Urinary bladder (tissue), 3 donors: ENCODE measurements at regions not wholly inside any gene's neighbourhood (a gene's known extent, or its start where the extent isn't known, plus 50 kb on each side); places are given as distances from the start of the nearest gene placed in this dataset.

ENCODE experiments used
- DNase-seq: peaks from one replicate; pipeline ENCODE4 v3.0.0-alpha.2; 2015; ENCODE audit errors: extremely low spot score
- H3K27ac ChIP-seq: one replicate; pipeline ENCODE4 v1.5.1; 2013; ENCODE audit warnings: low read depth, mild to moderate bottlenecking, moderate library complexity
- H3K36me3 ChIP-seq: one replicate; pipeline ENCODE4 v1.6.1; 2013; ENCODE audit warnings: mild to moderate bottlenecking, moderate library complexity; ENCODE audit not compliant: insufficient read depth
- H3K4me1 ChIP-seq: one replicate; pipeline ENCODE4 v1.6.1; 2013; ENCODE audit warnings: mild to moderate bottlenecking, moderate library complexity; ENCODE audit not compliant: insufficient read depth
- H3K4me3 ChIP-seq: one replicate; pipeline ENCODE4 v1.5.1; 2013; ENCODE audit warnings: low read depth, low read length
- WGBS: extraction: QIAGEN DNeasy Blood & Tissue Kit; methylation state at CpG from one replicate; pipeline ENCODE4 v1.1.7; 2013; 5-methylcytosine and 5-hydroxymethylcytosine counted together
- donor health status: healthy with polysubstance abuse.
- donor health status: healthy.

GRCh38 chr3:83913381-83913780 is 1045.4 kb upstream of the CADM2 start:
- no peaks in the 10 kb centered on the region for H3K36me3 ChIP-seq
- no peak overlapping the region for H3K27ac ChIP-seq
- no peak for DNase-seq
- H3K4me1 ChIP-seq = no peaks in the 10 kb centered on the region
- H3K4me3 ChIP-seq = no peak overlapping the region
- WGBS = 63% methylated on average over 4 of the region's 4 CpGs

GRCh38 chr3:83926291-83926690 is 1032.5 kb upstream of the CADM2 start:
- no peak for DNase-seq
- H3K27ac ChIP-seq = no peak overlapping the region
- H3K4me3 ChIP-seq = no peak overlapping the region
- H3K4me1 ChIP-seq = no peaks in the 10 kb centered on the region
- H3K36me3 ChIP-seq = no peaks in the 10 kb centered on the region
- WGBS = 77% methylated on average over 4 of the region's 4 CpGs

GRCh38 chr3:83928391-83928790 is 1030.4 kb upstream of the CADM2 start:
- H3K27ac ChIP-seq = no peak overlapping the region
- WGBS = 68% methylated on average over 3 of the region's 3 CpGs
- no peak for DNase-seq
- H3K36me3 ChIP-seq = no peaks in the 10 kb centered on the region
- H3K4me3 ChIP-seq = no peak overlapping the region
- H3K4me1 ChIP-seq = no peaks in the 10 kb centered on the region

GRCh38 chr3:83928903-83929302 is 1029.9 kb upstream of the CADM2 start:
- no peak for DNase-seq
- WGBS = 77% methylated on average over 2 of the region's 2 CpGs
- no peak overlapping the region for H3K27ac ChIP-seq
- no peaks in the 10 kb centered on the region for H3K36me3 ChIP-seq
- H3K4me1 ChIP-seq = no peaks in the 10 kb centered on the region
- no peak overlapping the region for H3K4me3 ChIP-seq

GRCh38 chr3:83934192-83935021 is 1024.4 kb upstream of the CADM2 start:
- Histone ChIP-seq H3K27ac (no peak overlapping the region), H3K4me1 (no peaks in the 10 kb centered on the region), H3K36me3 (no peaks in the 10 kb centered on the region), H3K4me3 (no peak overlapping the region)
- 74% methylated on average over 4 of the region's 4 CpGs for WGBS
- peak; percentile 28 for DNase-seq

- no peaks in the 10 kb centered on the region for H3K4me1 ChIP-seq
- H3K27ac ChIP-seq = no peak overlapping the region
- no peak for DNase-seq
- no peaks in the 10 kb centered on the region for H3K36me3 ChIP-seq
- 69% methylated on average over 2 of the region's 2 CpGs for WGBS
- H3K4me3 ChIP-seq = no peak overlapping the region
These were observed 1020.3 kb upstream of the CADM2 start for GRCh38 chr3:83938491-83938890.

GRCh38 chr3:83941990-83942745 is 1016.6 kb upstream of the CADM2 start:
- DNase-seq = no peak
- 74% methylated on average over 11 of the region's 11 CpGs for WGBS
- H3K27ac ChIP-seq = no peak overlapping the region
- no peaks in the 10 kb centered on the region for H3K4me1 ChIP-seq
- no peaks in the 10 kb centered on the region for H3K36me3 ChIP-seq
- H3K4me3 ChIP-seq = no peak overlapping the region

GRCh38 chr3:83946049-83946448 is 1012.7 kb upstream of the CADM2 start:
- no peaks in the 10 kb centered on the region for H3K4me1 ChIP-seq
- DNase-seq = no peak
- no peaks in the 10 kb centered on the region for H3K36me3 ChIP-seq
- H3K4me3 ChIP-seq = no peak overlapping the region
- no peak overlapping the region for H3K27ac ChIP-seq

- H3K4me1 ChIP-seq = no peaks in the 10 kb centered on the region
- 37% methylated on average over 4 of the region's 4 CpGs for WGBS
- H3K36me3 ChIP-seq = no peaks in the 10 kb centered on the region
- H3K27ac ChIP-seq = no peak overlapping the region
- no peak for DNase-seq
- no peak overlapping the region for H3K4me3 ChIP-seq
These were observed 1012.2 kb upstream of the CADM2 start for GRCh38 chr3:83946554-83946953.

GRCh38 chr3:83948771-83949170 is 1010.0 kb upstream of the CADM2 start:
- DNase-seq = no peak
- no peaks in the 10 kb centered on the region for H3K4me1 ChIP-seq
- H3K4me3 ChIP-seq = no peak overlapping the region
- no peaks in the 10 kb centered on the region for H3K36me3 ChIP-seq
- H3K27ac ChIP-seq = no peak overlapping the region
- WGBS = 66% methylated on average over 1 of the region's 1 CpG

- Histone ChIP-seq H3K4me1 (no peaks in the 10 kb centered on the region), H3K4me3 (no peak overlapping the region), H3K36me3 (no peaks in the 10 kb centered on the region), H3K27ac (no peak overlapping the region)
- 69% methylated on average over 3 of the region's 3 CpGs for WGBS
- no peak for DNase-seq
These were observed 1005.2 kb upstream of the CADM2 start for GRCh38 chr3:83953417-83954089.

- Histone ChIP-seq H3K4me3 (no peak overlapping the region), H3K36me3 (no peaks in the 10 kb centered on the region), H3K4me1 (no peaks in the 10 kb centered on the region), H3K27ac (no peak overlapping the region)
- WGBS = 55% methylated on average over 3 of the region's 3 CpGs
- DNase-seq = no peak
These were observed 1002.4 kb upstream of the CADM2 start for GRCh38 chr3:83956431-83956830.

GRCh38 chr3:83968356-83968755 is 990.4 kb upstream of the CADM2 start:
- WGBS = 83% methylated on average over 7 of the region's 7 CpGs
- DNase-seq = no peak

GRCh38 chr3:83971666-83972065 is 987.1 kb upstream of the CADM2 start:
- WGBS = 89% methylated on average over 1 of the region's 1 CpG
- Histone ChIP-seq H3K4me3 (no peak overlapping the region), H3K36me3 (no peaks in the 10 kb centered on the region), H3K4me1 (no peaks in the 10 kb centered on the region), H3K27ac (no peak overlapping the region)
- DNase-seq = no peak

More at GRCh38 chr3:83968356-83968755, 990.4 kb upstream of the CADM2 start:
- Histone ChIP-seq H3K36me3 (no peaks in the 10 kb centered on the region), H3K27ac (no peak overlapping the region), H3K4me3 (no peak overlapping the region), H3K4me1 (no peaks in the 10 kb centered on the region)
